MM.1S (cell line): ENCODE measurements at regions not wholly inside any gene's neighbourhood (a gene's known extent, or its start where the extent isn't known, plus 50 kb on each side); places are given as distances from the start of the nearest gene placed in this dataset.

ENCODE experiments used
- EZH2 ChIP-seq: fragments of 300-600 bp; sonication (generic); optimal IDR thresholded peaks from 2 replicates; pipeline ENCODE3; 2017; ENCODE audit warnings: low read depth, mild to moderate bottlenecking, antibody characterized with exemption, low read length, mixed read lengths
- TF ChIP-seq, protein P1 (sequence below): fragments of 300-600 bp; sonication (generic); IDR thresholded peaks from 2 replicates; pipeline ENCODE4 v1.5.1; 2016; ENCODE audit warnings: antibody characterized with exemption, low read length, mixed read lengths

DNA sequence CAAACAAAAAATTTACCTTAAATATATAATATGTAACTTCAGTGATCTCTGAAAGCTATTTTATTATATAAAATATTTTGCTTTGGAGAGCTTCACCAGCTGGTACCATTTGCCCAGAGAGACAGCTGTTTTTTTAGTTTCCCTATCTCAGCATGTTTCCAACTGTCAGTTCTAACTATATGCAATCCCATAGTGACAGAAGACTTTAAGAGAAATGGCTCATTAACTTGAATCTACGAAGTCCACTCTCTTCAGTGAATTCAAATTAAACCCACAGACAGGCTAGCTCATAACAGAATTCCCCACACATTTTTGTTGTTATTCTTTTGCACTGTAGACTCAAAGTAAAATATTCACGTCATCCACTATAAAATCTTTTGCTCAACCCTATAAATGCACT, 251.8 kb upstream of the POU5F2 start:
- TF ChIP-seq, protein P1, sequence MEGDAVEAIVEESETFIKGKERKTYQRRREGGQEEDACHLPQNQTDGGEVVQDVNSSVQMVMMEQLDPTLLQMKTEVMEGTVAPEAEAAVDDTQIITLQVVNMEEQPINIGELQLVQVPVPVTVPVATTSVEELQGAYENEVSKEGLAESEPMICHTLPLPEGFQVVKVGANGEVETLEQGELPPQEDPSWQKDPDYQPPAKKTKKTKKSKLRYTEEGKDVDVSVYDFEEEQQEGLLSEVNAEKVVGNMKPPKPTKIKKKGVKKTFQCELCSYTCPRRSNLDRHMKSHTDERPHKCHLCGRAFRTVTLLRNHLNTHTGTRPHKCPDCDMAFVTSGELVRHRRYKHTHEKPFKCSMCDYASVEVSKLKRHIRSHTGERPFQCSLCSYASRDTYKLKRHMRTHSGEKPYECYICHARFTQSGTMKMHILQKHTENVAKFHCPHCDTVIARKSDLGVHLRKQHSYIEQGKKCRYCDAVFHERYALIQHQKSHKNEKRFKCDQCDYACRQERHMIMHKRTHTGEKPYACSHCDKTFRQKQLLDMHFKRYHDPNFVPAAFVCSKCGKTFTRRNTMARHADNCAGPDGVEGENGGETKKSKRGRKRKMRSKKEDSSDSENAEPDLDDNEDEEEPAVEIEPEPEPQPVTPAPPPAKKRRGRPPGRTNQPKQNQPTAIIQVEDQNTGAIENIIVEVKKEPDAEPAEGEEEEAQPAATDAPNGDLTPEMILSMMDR = no peak
- TF ChIP-seq EZH2 = no peak
